Mesenchymal stem cell (in vitro differentiated cells and primary cell): ENCODE measurements at regions not wholly inside any gene's neighbourhood (a gene's known extent, or its start where the extent isn't known, plus 50 kb on each side); places are given as distances from the start of the nearest gene placed in this dataset.

ENCODE experiments used
- DNase-seq: peaks from one replicate; pipeline ENCODE4 v3.0.0-alpha.2; 2013
- H2AFZ ChIP-seq: one replicate; pipeline ENCODE4 v1.6.1; 2013; ENCODE audit warnings: low read depth, mild to moderate bottlenecking, control low read depth, inconsistent platforms, low read length, moderate library complexity
- H2AK5ac ChIP-seq: 2 replicates; pipeline ENCODE4 v1.6.1; 2013; ENCODE audit warnings: low read length, moderate library complexity, mild to moderate bottlenecking, inconsistent platforms; ENCODE audit not compliant: severe bottlenecking
- H2BK120ac ChIP-seq: one replicate; pipeline ENCODE4 v1.6.1; 2013; ENCODE audit warnings: low read depth, mild to moderate bottlenecking, inconsistent platforms, low read length, moderate library complexity
- H2BK12ac ChIP-seq, 2 experiments: one replicate each; pipeline ENCODE4 v1.6.1; 2013; ENCODE audit warnings: inconsistent platforms in 2 of 2, low read length in 2 of 2, mild to moderate bottlenecking in 2 of 2, moderate library complexity in 2 of 2, control low read depth in 1 of 2
- H2BK15ac ChIP-seq: one replicate; pipeline ENCODE4 v1.6.1; 2013; ENCODE audit warnings: mild to moderate bottlenecking, low read depth, inconsistent platforms; ENCODE audit not compliant: poor library complexity, severe bottlenecking
- H2BK5ac ChIP-seq: 2 replicates; pipeline ENCODE4 v1.6.1; 2013; ENCODE audit warnings: low read depth, mild to moderate bottlenecking, low read length, control low read depth, inconsistent platforms; ENCODE audit not compliant: poor library complexity, severe bottlenecking
- H3K14ac ChIP-seq, 2 experiments: one replicate each; pipeline ENCODE4 v1.6.1; 2013; ENCODE audit warnings: inconsistent platforms in 2 of 2, low read length in 2 of 2, control low read depth in 1 of 2, mild to moderate bottlenecking in 1 of 2, moderate library complexity in 1 of 2
- H3K18ac ChIP-seq, 2 experiments: one replicate each; pipeline ENCODE4 v1.6.1; 2013; ENCODE audit warnings: inconsistent platforms in 2 of 2, low read length in 2 of 2, control low read depth in 1 of 2, low read depth in 1 of 2, mild to moderate bottlenecking in 1 of 2
- H3K23ac ChIP-seq, 2 experiments: one replicate each; pipeline ENCODE4 v1.6.1; 2013; ENCODE audit warnings: inconsistent platforms in 2 of 2, low read length in 2 of 2, mild to moderate bottlenecking in 2 of 2, moderate library complexity in 2 of 2, control low read depth in 1 of 2
- H3K27ac ChIP-seq: 2 replicates; pipeline ENCODE4 v1.5.1; 2013; ENCODE audit warnings: mild to moderate bottlenecking, moderate library complexity, low read length, control low read depth, inconsistent platforms; ENCODE audit not compliant: poor library complexity, severe bottlenecking
- H3K27me3 ChIP-seq, 2 experiments: 2 replicates each; pipeline versions ENCODE4 v1.6.1 to v1.7.0; 2013; ENCODE audit warnings: low read length in 2 of 2, mild to moderate bottlenecking in 2 of 2, moderate library complexity in 2 of 2, control low read depth in 1 of 2, inconsistent platforms in 1 of 2; ENCODE audit not compliant: control insufficient read depth in 1 of 2, insufficient read depth in 1 of 2
- H3K36me3 ChIP-seq, 2 experiments: 2 replicates each; pipeline versions ENCODE4 v1.6.1 to v1.7.0; 2013; ENCODE audit warnings: low read length in 2 of 2, control low read depth in 1 of 2, inconsistent platforms in 1 of 2, low read depth in 1 of 2, mild to moderate bottlenecking in 1 of 2; ENCODE audit not compliant: insufficient read depth in 2 of 2, control insufficient read depth in 1 of 2
- H3K4ac ChIP-seq, 2 experiments: one replicate each; pipeline ENCODE4 v1.6.1; 2013; ENCODE audit warnings: inconsistent platforms in 2 of 2, low read length in 2 of 2, mild to moderate bottlenecking in 2 of 2, moderate library complexity in 2 of 2, control low read depth in 1 of 2, low read depth in 1 of 2
- H3K4me1 ChIP-seq: 2 replicates; pipeline ENCODE4 v1.6.1; 2013; ENCODE audit warnings: low read depth, low read length, control low read depth; ENCODE audit not compliant: control insufficient read depth, insufficient read depth
- H3K4me2 ChIP-seq: 2 replicates; pipeline ENCODE4 v1.6.1; 2013; ENCODE audit warnings: low read length, mild to moderate bottlenecking, inconsistent platforms; ENCODE audit not compliant: poor library complexity, severe bottlenecking
- H3K4me3 ChIP-seq, 2 experiments: 2 replicates each; pipeline versions ENCODE4 v1.5.1 to v1.7.0; 2013; ENCODE audit warnings: low read length in 2 of 2, mild to moderate bottlenecking in 2 of 2, control low read depth in 1 of 2, low read depth in 1 of 2; ENCODE audit not compliant: insufficient read depth in 1 of 2
- H3K79me1 ChIP-seq: replicated peaks from 2 replicates; pipeline ENCODE4 v1.6.1; 2013; ENCODE audit warnings: mild to moderate bottlenecking, control low read depth, low read length, inconsistent platforms; ENCODE audit not compliant: poor library complexity, severe bottlenecking
- H3K9ac ChIP-seq: 2 replicates; pipeline ENCODE4 v1.7.0; 2013; ENCODE audit warnings: mild to moderate bottlenecking, low read length, moderate library complexity
- H3K9me3 ChIP-seq: 2 replicates; pipeline ENCODE4 v1.7.0; 2013; ENCODE audit warnings: mild to moderate bottlenecking, low read length; ENCODE audit not compliant: control insufficient read depth
- H4K8ac ChIP-seq: one replicate; pipeline ENCODE4 v1.6.1; 2013; ENCODE audit warnings: inconsistent platforms, mild to moderate bottlenecking, low read length, moderate library complexity
- H4K91ac ChIP-seq: one replicate; pipeline ENCODE4 v1.6.1; 2013; ENCODE audit warnings: mild to moderate bottlenecking, low read length, inconsistent platforms
- WGBS: methylation state at CpG from one replicate; pipeline ENCODE4 v1.1.7; 2013; ENCODE audit warnings: mixed read lengths; 5-methylcytosine and 5-hydroxymethylcytosine counted together

DNA sequence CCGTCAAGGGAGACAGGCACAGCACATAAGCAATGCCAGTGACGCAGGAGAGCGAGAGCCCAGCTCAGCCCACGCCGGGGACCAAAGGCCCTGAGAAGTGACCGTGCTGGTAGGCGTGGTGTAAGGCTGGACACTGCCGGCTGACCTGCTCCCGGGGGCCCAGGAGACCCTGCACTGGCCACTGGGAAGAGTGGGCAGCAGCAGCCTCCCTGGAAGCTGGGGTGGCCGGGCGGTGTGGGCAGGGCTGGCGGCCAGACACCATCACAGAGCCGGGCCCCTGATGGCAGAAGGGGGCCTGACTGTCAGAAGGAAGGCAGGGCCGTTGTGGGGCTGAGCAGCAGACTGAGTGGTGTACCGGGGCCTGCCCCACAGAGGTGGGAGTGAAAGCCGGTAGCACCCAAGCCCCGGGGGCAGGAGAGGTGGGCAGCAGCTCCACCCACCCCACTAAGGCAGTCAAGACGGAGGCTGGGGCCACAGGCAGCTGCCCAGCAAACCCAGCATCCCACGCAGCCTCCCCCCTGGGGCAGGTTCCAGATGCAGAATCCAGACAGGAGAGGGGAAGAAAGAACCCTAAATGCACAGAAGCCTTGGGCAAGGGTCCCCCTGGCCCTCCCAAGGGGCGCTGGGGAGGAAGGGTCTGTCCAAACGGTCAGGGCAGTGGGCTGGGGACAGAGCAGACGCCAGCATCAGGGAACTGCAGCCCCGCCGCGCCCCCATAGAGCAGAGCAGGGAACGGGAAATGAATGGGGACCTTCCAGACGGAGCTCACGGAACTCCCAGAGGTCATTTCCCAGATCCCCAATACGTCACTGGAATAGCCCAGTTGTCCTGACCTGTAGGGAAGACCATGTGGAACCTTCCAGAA lies 205.2 kb downstream of the BRD1 start:
- DNase-seq, result no peak
- no peak overlapping the region for H2BK15ac ChIP-seq
- no peak overlapping the region for H3K18ac ChIP-seq
- H3K4me1 ChIP-seq, result peaks cover 2% of the 10 kb centered on the region
- WGBS, result 84% methylated on average over 28 of the region's 29 CpGs
- no peaks in the 10 kb centered on the region for H3K36me3 ChIP-seq
- no peak overlapping the region for H2AK5ac ChIP-seq
- no peak overlapping the region for H2BK5ac ChIP-seq
- no peak overlapping the region for H4K8ac ChIP-seq
- no peak overlapping the region for H3K4ac ChIP-seq
- H3K23ac ChIP-seq, result no peak overlapping the region
- H3K9me3 ChIP-seq, result no peaks in the 10 kb centered on the region
- H3K14ac ChIP-seq, result no peak overlapping the region
- no peak overlapping the region for H3K4me3 ChIP-seq
- H3K27me3 ChIP-seq, result peaks cover 0 to 6% of the 10 kb centered on the region in 2 experiments
- no peak overlapping the region for H2BK12ac ChIP-seq
- H2AFZ ChIP-seq, result no peak overlapping the region
- no peak overlapping the region for H4K91ac ChIP-seq
- no peak overlapping the region for H3K4me2 ChIP-seq
- no peak overlapping the region for H2BK120ac ChIP-seq
- no peak overlapping the region for H3K9ac ChIP-seq
- H3K79me1 ChIP-seq, result no peaks in the 10 kb centered on the region
- H3K27ac ChIP-seq, result no peak overlapping the region

GRCh38 chr22:49621601-49622210 lies 206.0 kb downstream of the BRD1 start:
- WGBS, result 81% methylated on average over 15 of the region's 20 CpGs
- Histone ChIP-seq H2AFZ (no peak overlapping the region), H3K27me3 (peaks cover 0 to 6% of the 10 kb centered on the region in 2 experiments), H4K8ac (no peak overlapping the region), H3K14ac (no peak overlapping the region), H3K18ac (no peak overlapping the region), H3K9ac (no peak overlapping the region), H3K4me1 (peaks cover 2% of the 10 kb centered on the region), H3K4me3 (no peak overlapping the region), H3K79me1 (no peaks in the 10 kb centered on the region), H2AK5ac (no peak overlapping the region), H2BK12ac (no peak overlapping the region), H2BK5ac (no peak overlapping the region), H3K4me2 (no peak overlapping the region), H3K36me3 (no peaks in the 10 kb centered on the region), H3K23ac (no peak overlapping the region), H2BK120ac (no peak overlapping the region), H3K4ac (no peak overlapping the region), H3K9me3 (no peaks in the 10 kb centered on the region), H4K91ac (no peak overlapping the region), H2BK15ac (no peak overlapping the region), H3K27ac (no peak overlapping the region)
- no peak for DNase-seq

DNA sequence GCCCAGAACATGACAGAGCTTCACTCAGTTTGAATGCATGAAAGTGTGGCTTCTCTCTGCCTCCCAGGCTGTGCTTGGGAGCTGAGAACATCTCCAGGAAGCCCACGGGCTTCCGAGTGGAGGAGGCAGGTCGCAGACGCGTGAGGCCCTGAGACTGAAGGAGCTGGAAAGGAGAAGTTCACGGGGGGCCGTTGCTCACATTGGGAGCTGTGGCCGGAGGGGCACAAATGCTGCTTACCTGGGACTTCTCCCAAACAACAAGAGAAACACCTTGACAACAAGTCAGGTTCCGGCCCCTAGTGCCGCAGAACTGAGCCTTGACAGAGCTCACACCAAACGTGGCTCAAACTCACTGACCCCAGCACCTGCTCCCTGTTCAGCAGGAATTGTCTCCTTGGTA lies 207.0 kb downstream of the BRD1 start:
- peaks cover 3% of the 10 kb centered on the region for H3K9me3 ChIP-seq
- no peak overlapping the region for H3K27ac ChIP-seq
- no peak overlapping the region for H3K4me3 ChIP-seq
- H2BK15ac ChIP-seq, result no peak overlapping the region
- no peak overlapping the region for H3K23ac ChIP-seq
- H3K18ac ChIP-seq, result no peak overlapping the region
- no peak overlapping the region for H3K9ac ChIP-seq
- H4K8ac ChIP-seq, result no peak overlapping the region
- no peak overlapping the region for H3K4me2 ChIP-seq
- H3K14ac ChIP-seq, result no peak overlapping the region
- no peak overlapping the region for H4K91ac ChIP-seq
- H2AFZ ChIP-seq, result no peak overlapping the region
- H2BK120ac ChIP-seq, result no peak overlapping the region
- H3K4ac ChIP-seq, result no peak overlapping the region
- H2BK12ac ChIP-seq, result no peak overlapping the region
- no peaks in the 10 kb centered on the region for H3K4me1 ChIP-seq
- H3K79me1 ChIP-seq, result no peaks in the 10 kb centered on the region
- no peak for DNase-seq
- no peaks in the 10 kb centered on the region for H3K36me3 ChIP-seq
- H3K27me3 ChIP-seq, result peaks cover 0 to 6% of the 10 kb centered on the region in 2 experiments
- no peak overlapping the region for H2BK5ac ChIP-seq
- no peak overlapping the region for H2AK5ac ChIP-seq
- 67% methylated on average over 11 of the region's 11 CpGs for WGBS

DNA sequence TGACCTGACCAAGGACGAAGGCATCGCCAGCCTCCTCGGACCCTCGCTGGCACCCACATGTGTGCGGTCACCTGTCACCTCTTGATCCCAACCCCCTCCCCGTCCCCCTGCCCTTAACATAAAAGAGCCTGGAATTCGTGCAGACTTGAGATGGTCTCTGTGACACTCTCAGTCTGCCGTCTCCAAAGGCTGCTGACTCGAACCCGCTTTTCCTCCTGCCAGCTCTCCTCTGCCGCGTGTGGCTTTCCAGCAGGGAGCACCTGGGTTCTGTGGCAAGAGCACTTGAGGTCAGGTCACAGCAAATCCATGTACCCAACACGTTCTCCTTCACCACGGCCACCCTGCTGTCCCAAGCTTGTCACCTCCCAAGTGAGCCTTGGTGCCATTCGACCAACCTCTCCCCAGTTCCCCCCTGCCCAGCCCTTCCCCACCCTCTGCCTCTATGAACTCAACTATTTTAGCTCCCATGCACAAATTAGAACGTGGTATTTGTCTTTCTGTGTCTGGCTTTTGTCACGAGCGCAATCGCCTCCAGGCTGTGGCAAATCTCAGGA lies 207.6 kb downstream of the BRD1 start:
- peaks cover 3% of the 10 kb centered on the region for H3K9me3 ChIP-seq
- no peak overlapping the region for H4K8ac ChIP-seq
- H2BK15ac ChIP-seq, result no peak overlapping the region
- no peak overlapping the region for H3K4me3 ChIP-seq
- no peak overlapping the region for H3K4me2 ChIP-seq
- H3K9ac ChIP-seq, result no peak overlapping the region
- no peak overlapping the region for H3K4ac ChIP-seq
- H3K27me3 ChIP-seq, result peaks cover 0 to 6% of the 10 kb centered on the region in 2 experiments
- H3K4me1 ChIP-seq, result no peaks in the 10 kb centered on the region
- H4K91ac ChIP-seq, result no peak overlapping the region
- no peak overlapping the region for H2BK120ac ChIP-seq
- no peak overlapping the region for H2BK5ac ChIP-seq
- 73% methylated on average over 19 of the region's 19 CpGs for WGBS
- no peak overlapping the region for H2AK5ac ChIP-seq
- H3K27ac ChIP-seq, result no peak overlapping the region
- H3K79me1 ChIP-seq, result no peaks in the 10 kb centered on the region
- no peak for DNase-seq
- H3K23ac ChIP-seq, result no peak overlapping the region
- H3K36me3 ChIP-seq, result no peaks in the 10 kb centered on the region
- H2AFZ ChIP-seq, result no peak overlapping the region
- H3K14ac ChIP-seq, result no peak overlapping the region
- no peak overlapping the region for H2BK12ac ChIP-seq
- H3K18ac ChIP-seq, result no peak overlapping the region
